ENCODE measurements at regions not wholly inside any gene's neighbourhood (a gene's known extent, or its start where the extent isn't known, plus 50 kb on each side); places are given as distances from the start of the nearest gene placed in this dataset.

DNA sequence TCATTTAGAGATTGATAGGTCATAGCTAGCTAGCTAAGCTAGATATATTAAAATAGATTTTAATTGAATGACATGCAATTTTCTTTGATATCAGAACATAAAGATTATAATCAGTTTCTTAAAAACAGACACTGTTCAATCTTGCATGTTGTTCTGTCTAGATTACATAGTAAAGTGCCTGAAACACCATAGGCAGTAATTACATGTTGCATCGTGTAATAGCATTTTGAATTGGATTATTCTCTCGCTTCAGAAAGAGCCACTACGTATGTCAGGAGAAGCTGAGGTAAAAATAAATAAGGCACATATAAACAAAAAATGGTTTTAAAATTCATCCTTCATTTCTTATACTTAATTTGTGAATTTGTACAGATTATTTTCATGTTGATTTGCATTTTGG lies 148.0 kb upstream of the CDH12 start:
- DNase-seq (ENCODE audit: low read depth, low spot score), result no peak

DNA sequence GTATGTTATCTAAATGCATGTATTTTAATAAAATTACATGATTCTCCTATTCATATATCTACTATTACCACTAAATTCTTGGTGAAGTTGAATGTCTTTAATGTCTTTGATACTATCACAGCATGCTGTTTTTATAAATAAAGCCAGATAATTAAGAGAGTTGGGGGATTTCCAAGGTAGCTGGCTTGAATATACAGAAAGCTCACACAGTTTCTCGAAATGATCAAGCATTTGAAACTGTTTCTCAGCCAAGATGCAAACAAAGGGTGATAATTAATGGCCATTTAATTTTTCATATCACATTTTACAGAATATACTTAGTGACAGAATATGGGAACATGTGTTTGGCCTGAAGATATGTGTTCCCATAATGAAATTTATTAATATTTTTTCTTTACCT lies 145.6 kb upstream of the CDH12 start:
- DNase-seq (ENCODE audit: low read depth, low spot score), result no peak

DNA sequence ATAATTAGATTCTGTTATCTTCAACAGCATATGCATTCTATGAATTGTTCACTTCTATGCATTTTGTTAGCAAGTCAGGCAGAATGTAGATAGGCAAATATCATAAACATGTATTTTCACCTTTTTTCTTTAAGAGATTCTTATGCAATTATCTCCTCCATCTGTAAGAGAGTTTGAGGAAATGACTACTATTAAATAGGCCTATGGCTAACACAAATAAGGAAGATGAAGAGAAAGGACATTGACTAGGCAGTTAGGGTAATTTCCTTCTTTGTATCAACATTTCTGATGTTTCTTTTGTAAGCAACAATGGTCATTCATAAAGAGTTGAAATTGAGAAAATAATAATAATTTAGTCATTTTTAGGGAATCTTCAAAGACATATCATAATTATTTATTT lies 145.2 kb upstream of the CDH12 start:
- no peak for DNase-seq (ENCODE audit: low read depth, low spot score)

DNA sequence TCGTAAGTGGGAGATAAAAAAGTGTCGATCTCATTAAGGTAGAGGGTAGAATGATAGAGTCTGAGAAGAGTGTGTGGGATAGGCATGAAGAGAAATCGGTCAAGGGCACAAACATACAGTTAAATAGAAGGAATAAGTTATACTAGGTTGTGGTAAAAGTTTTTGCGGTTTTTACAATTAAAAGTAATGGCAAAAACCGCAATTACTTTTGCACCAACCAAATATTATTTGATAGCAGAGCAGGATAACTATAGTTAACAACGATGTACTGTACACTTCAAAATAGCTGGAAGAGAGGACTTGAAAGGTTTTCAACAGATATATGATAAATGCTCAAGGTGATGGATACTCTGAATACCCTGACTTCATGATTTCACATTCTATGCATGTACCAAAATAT lies 135.8 kb upstream of the CDH12 start:
- no peak for DNase-seq (ENCODE audit: low read depth, low spot score)

DNA sequence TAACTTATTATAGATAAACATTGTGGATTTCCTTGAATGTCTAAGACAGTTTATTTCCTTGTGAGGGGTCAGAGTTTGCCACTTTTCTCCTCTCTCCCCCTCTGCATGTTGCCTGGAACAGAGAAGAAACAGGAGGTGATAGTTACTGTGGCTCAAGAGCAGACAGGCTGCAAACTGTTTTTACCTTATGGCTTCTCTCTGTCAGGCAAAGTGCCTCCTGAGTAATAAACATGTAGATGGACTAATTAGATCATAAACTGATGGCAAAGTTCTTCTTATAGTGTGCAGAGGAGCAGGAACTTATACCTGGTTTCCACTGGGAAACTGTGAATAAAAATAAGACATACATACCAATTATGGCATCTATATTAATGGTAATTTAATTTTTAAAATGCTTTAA lies 133.1 kb upstream of the CDH12 start:
- DNase-seq (ENCODE audit: low read depth, low spot score), result no peak

DNA sequence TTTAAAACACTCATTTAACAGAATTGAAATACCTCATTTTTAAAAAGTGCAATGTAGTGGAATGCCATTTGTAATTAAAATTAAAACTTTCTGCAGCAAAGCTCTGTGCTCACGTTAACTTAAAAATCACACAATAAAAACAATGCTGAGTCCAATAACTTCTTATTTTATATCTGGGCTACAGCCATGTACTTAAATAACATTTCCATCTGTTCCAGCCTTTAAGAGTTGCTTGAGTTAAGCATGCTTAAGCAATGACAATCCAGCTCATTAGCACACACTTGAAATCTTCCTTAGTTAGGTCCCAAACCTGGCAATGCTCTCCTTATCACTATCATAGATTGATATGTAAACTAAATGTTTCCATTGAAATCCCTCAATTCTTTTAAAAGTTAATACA lies 132.3 kb upstream of the CDH12 start:
- no peak for DNase-seq (ENCODE audit: low read depth, low spot score)

DNA sequence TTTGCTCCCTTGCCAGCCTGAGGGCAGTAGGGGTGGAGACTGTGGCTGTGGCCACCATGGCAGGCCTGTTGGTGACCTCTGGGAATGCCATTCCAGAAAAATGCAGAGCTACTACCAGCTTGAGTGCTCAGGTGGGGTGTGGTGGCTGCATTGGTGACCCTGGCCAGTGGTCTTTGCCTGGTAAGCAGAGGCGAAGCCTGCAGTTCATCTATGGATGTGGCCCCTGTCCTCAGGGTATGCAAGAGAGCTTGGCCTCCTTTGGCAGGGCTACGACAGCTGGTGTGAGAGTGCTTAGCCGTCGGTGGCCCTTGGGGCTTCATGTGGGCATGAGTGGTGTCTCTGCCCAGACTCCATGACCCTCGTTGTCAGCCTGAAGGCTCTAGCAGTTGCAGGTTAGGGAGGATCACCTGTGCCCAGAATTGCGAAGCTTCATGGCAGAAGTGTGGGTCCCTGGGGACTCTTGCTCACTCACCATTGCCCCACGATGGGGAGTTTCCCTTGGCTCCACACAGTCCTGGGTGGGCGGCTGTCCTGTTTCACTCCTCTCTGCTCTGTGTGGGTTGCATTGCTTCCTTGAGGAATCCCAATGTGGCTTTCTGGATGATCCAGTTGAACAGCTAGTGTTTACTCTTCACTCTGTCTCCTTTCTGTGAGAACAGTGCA lies 117.9 kb upstream of the CDH12 start:
- DNase-seq (ENCODE audit: low read depth, low spot score), result no peak

DNA sequence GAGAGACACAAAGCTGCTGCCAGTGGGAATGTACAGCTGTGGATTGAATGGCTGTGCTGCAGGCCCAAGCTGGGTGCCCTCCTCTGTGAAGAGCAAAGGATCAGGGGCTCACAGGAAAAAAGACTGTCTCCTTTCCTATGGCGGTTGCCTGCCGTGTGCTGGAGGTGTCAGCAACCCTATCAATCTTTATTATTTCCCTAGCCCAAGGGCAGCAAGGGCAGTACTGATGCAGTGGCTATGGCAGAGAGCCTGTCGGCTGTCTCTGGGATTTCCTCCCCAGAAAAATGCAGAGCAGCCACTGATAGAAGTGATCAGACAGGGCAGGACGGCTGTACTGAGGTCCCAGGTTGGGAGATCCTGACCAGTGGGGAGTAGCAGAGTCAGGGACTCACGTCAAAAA lies 117.3 kb upstream of the CDH12 start:
- no peak for DNase-seq (ENCODE audit: low read depth, low spot score)

DNA sequence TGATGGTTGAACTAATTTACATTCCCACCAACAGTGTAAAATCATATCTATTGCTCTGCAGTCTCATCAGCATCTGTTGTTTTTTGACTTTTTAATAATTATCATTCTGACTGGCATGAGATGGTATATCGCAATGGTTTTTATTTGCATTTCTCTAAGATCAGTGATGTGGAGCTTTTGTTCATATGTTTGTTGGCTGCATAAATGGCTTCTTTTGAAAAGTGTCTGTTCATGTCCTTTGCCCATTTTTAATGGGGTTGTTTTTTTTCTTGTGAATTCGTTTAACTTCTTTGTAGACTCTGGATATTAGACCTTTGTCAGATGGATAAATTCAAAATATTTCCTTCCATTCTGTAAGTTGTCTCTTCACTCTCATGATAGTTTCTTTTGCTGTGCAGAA lies 115.2 kb upstream of the CDH12 start:
- DNase-seq (ENCODE audit: low read depth, low spot score), result no peak

DNA sequence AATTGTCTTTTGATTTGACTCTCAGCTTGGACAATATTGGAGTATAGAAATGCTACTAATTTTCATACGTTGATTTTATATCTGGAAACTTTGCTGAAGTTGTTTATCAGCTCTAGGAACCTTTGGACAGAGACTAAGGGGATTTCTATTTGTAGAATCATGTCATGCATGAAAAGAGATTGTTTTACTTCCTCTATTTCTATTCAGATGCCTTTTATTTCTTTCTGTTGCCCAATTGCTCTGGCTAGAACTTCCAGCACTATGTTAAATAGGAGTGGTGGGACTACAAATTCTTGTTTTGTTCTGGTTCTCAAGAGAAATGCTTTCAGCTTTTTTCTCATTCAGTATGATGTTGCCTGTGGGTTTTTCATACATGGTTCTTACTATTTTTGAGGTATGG lies 112.8 kb upstream of the CDH12 start:
- DNase-seq (ENCODE audit: low read depth, low spot score), result no peak

DNA sequence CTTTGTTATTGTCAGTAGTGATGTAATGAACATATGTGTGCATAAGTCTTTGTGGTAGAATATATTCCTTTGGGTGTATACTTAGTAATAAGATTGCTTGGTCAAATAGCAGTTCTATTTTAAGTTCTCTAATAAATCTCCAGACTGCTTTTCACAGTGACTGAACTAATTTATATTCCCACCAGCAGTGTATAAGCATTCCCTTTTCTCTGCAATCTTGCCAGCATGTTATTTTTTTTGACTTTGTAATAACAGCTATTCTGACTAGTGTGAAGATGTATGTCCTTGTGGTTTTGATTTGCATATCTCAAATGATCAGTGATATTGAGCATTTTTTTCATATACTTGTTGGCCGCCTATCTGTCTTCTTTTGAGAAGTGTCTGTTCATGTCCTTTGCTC lies 111.5 kb upstream of the CDH12 start:
- no peak for DNase-seq (ENCODE audit: low read depth, low spot score)

DNA sequence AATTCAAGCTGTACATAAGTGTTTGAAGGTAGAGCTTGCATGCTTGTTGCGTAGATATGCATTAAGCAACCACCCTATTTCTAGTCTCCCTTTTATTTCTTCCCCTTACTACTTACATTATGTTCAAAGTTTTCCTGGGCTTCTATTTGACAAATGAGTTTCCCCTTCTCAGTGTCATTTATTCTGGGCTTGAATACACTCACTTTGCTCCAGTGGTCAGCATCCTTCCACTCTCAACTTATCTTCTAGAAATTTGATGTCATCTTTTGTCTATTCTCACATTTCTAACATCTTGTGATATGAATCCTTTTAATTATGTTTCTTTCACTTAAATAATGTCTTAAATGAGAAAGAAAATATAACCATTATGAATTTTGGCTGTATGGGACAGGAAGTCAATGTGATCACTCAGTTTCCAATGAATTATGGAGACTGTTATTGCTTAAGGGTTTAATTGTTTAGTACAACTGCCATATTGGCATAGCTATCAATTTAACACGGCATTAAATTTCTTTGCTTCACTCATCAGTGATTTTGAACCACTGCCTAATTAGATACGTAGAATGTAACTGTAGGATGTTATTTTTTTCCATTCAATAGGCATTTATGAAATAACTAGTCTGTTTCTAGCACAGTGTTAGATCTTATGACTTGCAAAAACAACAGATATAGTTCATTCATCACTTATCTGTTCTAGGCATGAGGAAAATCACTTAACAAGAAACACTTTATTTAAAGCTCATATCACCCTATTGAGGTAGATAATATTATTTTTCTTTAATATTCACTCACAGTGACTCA lies 105.5 kb upstream of the CDH12 start:
- no peak for DNase-seq (ENCODE audit: low read depth, low spot score)

DNA sequence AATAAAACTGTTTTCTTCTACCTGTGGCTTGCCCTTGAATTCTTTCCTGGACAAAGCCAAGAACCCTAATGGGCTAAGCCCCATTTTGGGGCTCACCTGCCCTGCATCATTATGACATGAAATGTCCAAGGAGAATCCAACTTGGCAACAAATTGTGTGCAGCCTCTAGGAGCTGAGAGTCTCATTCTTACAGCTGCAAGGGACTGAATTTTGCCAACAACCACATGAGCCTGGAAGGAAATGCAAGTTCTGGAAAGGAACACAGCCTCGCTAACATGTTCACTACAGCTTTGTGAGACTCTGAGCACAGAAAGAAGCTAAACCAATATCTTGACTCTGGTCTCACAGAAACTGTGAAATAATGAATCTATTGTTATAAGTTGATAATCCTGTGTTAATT lies 94.8 kb upstream of the CDH12 start:
- DNase-seq (ENCODE audit: low read depth, low spot score), result no peak

DNA sequence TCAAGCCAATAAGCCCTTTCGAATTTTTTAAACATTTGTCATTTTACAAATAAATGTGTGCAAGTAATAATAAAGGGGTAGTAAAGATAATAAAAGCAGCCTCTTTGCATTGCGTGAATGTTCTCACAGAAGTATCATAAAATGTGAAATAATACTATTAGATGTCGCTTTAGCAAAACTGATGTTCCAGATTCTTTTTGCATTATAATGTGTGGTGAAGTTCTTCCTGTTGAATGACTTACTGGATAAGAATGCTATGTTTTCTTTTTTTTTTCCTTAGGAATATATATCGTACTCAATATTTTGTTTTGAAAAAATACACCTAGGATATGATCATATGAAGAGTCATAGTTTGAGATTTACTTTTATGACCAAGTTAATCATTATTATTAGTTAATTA lies 85.2 kb upstream of the CDH12 start:
- DNase-seq (ENCODE audit: low read depth, low spot score), result no peak

DNA sequence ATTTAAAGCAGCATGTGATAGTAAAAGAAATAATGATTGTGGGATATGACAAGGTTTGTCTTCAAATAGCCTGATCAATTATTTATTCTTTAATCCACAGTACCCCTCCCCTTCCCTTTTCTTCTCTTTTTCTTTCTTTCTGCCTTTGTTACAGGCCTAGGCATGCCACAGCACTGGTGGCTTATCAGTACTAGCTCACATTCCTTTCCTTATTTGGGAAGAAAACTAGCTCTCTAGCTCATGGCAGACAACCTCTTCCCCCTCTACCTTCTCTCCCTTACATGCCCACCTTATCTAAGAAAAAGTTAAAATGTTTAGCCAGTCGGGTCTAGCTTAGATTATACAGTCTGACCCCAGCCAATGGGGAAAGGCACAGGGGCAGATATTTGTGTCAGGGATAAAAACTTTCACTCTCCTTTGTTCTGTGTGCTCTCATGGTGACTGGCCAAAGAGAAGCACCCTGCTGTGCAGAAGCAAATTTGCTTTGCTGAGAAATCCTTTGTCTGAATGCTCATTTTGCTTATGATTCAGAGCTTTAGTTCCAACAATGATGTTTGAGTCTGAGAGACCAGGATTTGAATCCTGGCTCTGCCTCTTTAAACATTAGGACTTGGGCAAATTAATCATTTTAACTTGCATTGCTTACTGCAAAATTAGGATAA lies 75.8 kb upstream of the CDH12 start:
- peak; percentile 12 for DNase-seq (ENCODE audit: low read depth, low spot score)

DNA sequence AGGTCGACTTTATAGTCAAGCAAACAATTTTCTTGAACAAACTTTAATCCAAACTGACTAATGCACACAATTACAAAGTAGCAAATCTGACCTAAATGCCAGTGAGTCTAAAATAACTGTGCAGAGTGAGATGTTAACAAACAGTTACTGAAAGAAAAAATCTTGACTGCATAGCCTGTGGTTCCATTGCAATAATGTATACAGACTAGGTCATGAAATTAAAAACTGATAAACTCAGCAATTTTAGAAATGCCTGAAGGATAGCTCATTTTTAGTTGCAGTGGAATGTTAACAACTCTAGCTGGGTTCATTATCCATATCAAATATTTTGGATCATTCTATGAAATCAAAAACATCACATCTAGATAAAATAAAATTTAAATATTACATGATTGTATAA lies 73.4 kb upstream of the CDH12 start:
- no peak for DNase-seq (ENCODE audit: low read depth, low spot score)

DNA sequence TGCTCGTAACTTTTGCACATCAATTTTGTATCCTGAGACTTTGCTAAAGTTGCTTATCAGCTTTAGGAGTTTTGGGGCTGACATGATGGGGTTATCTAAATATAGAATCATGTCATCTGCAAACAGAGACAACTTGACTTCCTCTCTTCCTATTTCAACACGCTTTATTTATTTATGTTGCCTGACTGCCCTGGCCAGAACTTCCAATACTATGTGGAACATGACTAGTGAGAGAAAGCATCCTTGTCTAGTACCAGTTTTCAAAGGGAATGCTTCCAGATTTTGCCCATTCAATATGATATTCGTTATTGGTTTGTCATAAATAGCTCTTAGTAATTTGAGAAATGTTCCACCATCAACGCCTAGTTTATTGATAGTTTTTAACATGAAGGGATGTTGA lies 65.4 kb upstream of the CDH12 start:
- DNase-seq (ENCODE audit: low read depth, low spot score), result no peak

DNA sequence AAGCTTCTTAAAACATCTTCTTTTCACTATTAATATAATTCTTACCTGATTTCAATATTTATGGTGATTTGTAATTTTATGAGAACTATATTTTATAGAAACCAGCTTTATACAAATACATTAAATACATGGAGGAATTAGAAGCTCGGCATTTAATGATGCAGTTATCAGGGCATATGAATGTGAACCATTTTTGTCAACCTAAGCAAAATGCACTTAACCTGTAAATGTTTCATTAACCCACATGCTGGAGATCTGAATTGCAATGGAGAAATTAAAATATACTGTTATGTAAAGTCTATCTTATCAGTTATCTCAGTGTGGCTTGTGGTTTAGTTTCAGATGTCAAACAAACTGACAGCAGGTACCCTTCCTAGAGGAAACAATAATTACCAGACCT lies 63.2 kb upstream of the CDH12 start:
- DNase-seq (ENCODE audit: low read depth, low spot score), result no peak

DNA sequence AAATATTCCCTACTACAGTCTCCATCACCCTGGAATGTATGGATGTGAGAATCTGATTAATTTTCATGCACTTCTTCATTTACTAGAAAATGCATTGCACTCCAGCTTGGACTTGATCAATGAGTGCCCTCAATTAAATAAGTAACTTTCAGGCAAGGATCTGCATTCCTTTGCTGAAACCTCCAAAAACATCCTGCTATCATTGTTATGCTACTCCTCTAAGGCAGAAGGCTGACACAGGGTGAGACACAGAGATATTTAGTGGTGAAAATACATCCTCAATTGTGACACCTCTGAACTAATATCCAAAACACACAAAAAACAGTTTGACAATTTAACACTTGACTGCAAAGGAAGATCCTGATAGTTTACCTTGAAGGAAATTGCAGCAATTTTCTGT lies 57.9 kb upstream of the CDH12 start:
- DNase-seq (ENCODE audit: low read depth, low spot score), result no peak

DNA sequence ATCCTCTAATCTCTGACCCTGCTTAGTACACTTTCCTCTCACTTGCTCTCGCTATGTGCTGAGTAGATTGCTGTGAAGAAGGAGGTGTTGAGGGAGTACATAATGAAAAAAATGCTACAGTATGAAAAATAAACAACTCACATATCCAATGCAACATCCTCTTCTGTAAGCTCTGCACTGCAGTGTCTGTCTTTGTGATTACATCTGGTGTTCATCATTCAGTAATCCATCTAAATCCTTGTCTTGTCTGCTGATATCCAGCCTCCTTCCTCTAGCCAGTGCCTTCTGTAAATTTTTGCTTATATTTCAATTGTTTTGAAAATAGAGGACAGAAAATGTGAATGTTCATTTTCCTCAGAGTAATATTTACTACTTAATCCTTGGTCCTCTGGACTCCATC lies 57.4 kb upstream of the CDH12 start:
- no peak for DNase-seq (ENCODE audit: low read depth, low spot score)

DNA sequence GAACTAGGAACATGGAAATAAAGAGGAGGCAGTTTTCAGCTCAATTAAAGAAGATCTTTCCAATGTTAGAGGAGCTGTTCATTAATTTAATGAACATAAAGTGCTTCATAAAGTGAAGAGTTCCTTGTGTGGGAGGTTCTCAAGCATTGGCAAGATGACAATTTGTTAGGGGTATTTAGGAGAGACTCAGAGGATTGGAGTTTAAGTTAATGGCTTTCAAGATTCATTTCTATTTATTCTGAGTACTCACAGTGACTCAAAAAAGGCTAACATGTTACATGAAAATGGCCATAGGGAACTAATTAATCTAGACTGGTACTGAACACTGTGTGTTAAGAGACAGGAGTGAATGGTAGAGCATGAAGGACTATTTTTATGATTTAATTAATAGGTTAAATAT lies 55.4 kb upstream of the CDH12 start:
- DNase-seq (ENCODE audit: low read depth, low spot score), result no peak

DNA sequence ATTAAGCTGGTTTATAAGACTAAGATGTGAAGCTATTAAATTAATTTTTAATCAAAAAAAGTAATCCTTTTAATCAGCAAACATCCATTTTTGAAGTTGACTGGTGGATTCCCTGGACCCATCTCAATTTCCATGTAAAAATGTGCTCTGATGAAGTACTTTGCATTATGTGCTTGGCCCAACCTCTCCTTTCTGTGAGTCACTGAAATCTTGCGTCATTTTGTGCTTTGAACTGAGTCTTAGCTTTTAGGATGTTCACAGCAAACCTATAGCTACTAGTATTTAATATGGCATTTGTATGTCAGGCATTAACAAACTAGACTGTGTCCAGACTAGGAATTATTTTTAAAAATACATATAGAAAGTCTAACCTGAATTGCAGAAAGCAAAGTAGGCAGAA lies 55.0 kb upstream of the CDH12 start:
- DNase-seq (ENCODE audit: low read depth, low spot score), result no peak

Data from ELF-1 (cell line).